ENCODE measurements at regions not wholly inside any gene's neighbourhood (a gene's known extent, or its start where the extent isn't known, plus 50 kb on each side); places are given as distances from the start of the nearest gene placed in this dataset.
"Not testable (repeated sequence)": the region's sequence is repeated elsewhere in the genome, so short reads cannot be mapped to it uniquely, and the experiment has no call there.

- TF ChIP-seq POLR2A (IDR thresholded peaks at IDR 0.05) (no peak), CTCF (IDR thresholded peaks at IDR 0.05) (no peak)
- WGBS, 2 donors, result 67 to 72% methylated on average over 7 of the region's 7 CpGs
- Histone ChIP-seq H3K27me3 (no peaks in the 10 kb centered on the region), H3K27ac (no peak overlapping the region), H3K4me1 (no peaks in the 10 kb centered on the region), H3K4me3 (replicated peaks in 1 of 3) (no peak overlapping the region), H3K9me3 (no peaks in the 10 kb centered on the region), H3K36me3 (no peaks in the 10 kb centered on the region)
- intact Hi-C loops (cut with DNase I), result no loop called here
- DNase-seq, result no peak
Observed at GRCh38 chr2:15820257-15820566, 120.1 kb upstream of the MYCN start.

GRCh38 chr2:15820927-15821326 is 119.4 kb upstream of the MYCN start:
- 67 to 76% methylated on average over 2 of the region's 2 CpGs for WGBS, 2 donors
- Histone ChIP-seq H3K9me3 (no peaks in the 10 kb centered on the region), H3K4me1 (no peaks in the 10 kb centered on the region), H3K4me3 (replicated peaks in 1 of 3) (no peak overlapping the region), H3K27me3 (no peaks in the 10 kb centered on the region), H3K36me3 (no peaks in the 10 kb centered on the region), H3K27ac (no peak overlapping the region)
- intact Hi-C loops (cut with DNase I), result no loop called here
- TF ChIP-seq CTCF (IDR thresholded peaks at IDR 0.05), result no peak
- TF ChIP-seq POLR2A (IDR thresholded peaks at IDR 0.05), result no peak
- DNase-seq, result no peak

- Histone ChIP-seq H3K27me3 (no peaks in the 10 kb centered on the region), H3K4me3 (replicated peaks in 1 of 3) (no peak overlapping the region), H3K27ac (no peak overlapping the region), H3K9me3 (no peaks in the 10 kb centered on the region), H3K36me3 (no peaks in the 10 kb centered on the region), H3K4me1 (no peaks in the 10 kb centered on the region)
- TF ChIP-seq POLR2A (IDR thresholded peaks at IDR 0.05) (no peak), CTCF (IDR thresholded peaks at IDR 0.05) (no peak)
- 97 to 98% methylated on average over 8 of the region's 9 CpGs for WGBS, 2 donors
- DNase-seq, result no peak
- intact Hi-C loops (cut with DNase I), result no loop called here
Observed at GRCh38 chr2:15822151-15823044, 118.0 kb upstream of the MYCN start.

- TF ChIP-seq CTCF (IDR thresholded peaks at IDR 0.05) (no peak), POLR2A (IDR thresholded peaks at IDR 0.05) (no peak)
- H3K27me3 ChIP-seq, result no peaks in the 10 kb centered on the region
- H3K4me3 ChIP-seq (replicated peaks in 1 of 3), result no peak overlapping the region
- DNase-seq, result no peak
- no peaks in the 10 kb centered on the region for H3K36me3 ChIP-seq
- no peaks in the 10 kb centered on the region for H3K4me1 ChIP-seq
- no peak overlapping the region for H3K27ac ChIP-seq
- 80 to 82% methylated on average over 10 of the region's 10 CpGs for WGBS, 2 donors
- intact Hi-C loops (cut with DNase I), result no loop called here
- H3K9me3 ChIP-seq, result no peaks in the 10 kb centered on the region
Observed at GRCh38 chr2:15823459-15824396, 116.6 kb upstream of the MYCN start.

- intact Hi-C loops (cut with DNase I); H3K9me3 ChIP-seq; H3K27ac ChIP-seq; DNase-seq; H3K4me3 ChIP-seq (replicated peaks in 1 of 3); H3K27me3 ChIP-seq; H3K4me1 ChIP-seq; H3K36me3 ChIP-seq: not testable (repeated sequence)
- WGBS, 2 donors, result 88 to 91% methylated on average over 7 of the region's 7 CpGs
Observed at GRCh38 chr2:15824467-15824866, 115.9 kb upstream of the MYCN start.

All from thyroid gland (tissue), 4 donors.